H1 (cell line): ENCODE measurements at regions not wholly inside any gene's neighbourhood (a gene's known extent, or its start where the extent isn't known, plus 50 kb on each side); places are given as distances from the start of the nearest gene placed in this dataset.

Source experiments
- CTCF ChIA-PET: fragments of 300-600 bp; sonication (Branson Sonifier 250); formaldehyde crosslinking; loops from one replicate; lab custom pipeline; 2021; ENCODE audit not compliant: partially characterized antibody; lab: Charles Lee
- POLR2A ChIA-PET: fragments of 300-600 bp; sonication (Branson Sonifier 250); formaldehyde crosslinking; loops from one replicate; lab custom pipeline; 2021; ENCODE audit warnings: inconsistent platforms; ENCODE audit not compliant: partially characterized antibody; lab: Charles Lee
- DNase-seq, 2 experiments: peaks; one replicate each; pipeline versions ENCODE4 v3.0.0 to v3.0.0-alpha.2; 2010 to 2022; ENCODE audit warnings: low spot score in 2 of 2, low read depth in 1 of 2, mixed read lengths in 1 of 2
- FAIRE-seq: peaks from 2 replicates; lab custom pipeline; 2011; peaks lifted over from hg19 to GRCh38; lab: Jason Lieb, UNC
- H2AFZ ChIP-seq: 2 replicates; pipeline ENCODE4 v1.8.1; 2012; ENCODE audit warnings: low read length, inconsistent platforms
- H2AK5ac ChIP-seq: 2 replicates; pipeline ENCODE4 v1.6.1; 2013; ENCODE audit warnings: low read depth, low read length
- H2BK120ac ChIP-seq: replicated peaks from 2 replicates; pipeline ENCODE3; 2013; ENCODE audit warnings: low read depth, low read length, inconsistent platforms
- H2BK12ac ChIP-seq: 2 replicates; pipeline ENCODE4 v1.6.1; 2013; ENCODE audit warnings: low read depth, low read length
- H2BK15ac ChIP-seq: 2 replicates; pipeline ENCODE4 v1.6.1; 2013; ENCODE audit warnings: low read length
- H2BK20ac ChIP-seq: 2 replicates; pipeline ENCODE4 v1.6.1; 2013; ENCODE audit warnings: low read length
- H2BK5ac ChIP-seq: 2 replicates; pipeline ENCODE4 v1.6.1; 2013; ENCODE audit warnings: low read depth, low read length
- H3K14ac ChIP-seq: 2 replicates; pipeline ENCODE4 v1.6.1; 2013; ENCODE audit warnings: inconsistent platforms; ENCODE audit not compliant: insufficient read length
- H3K18ac ChIP-seq: 2 replicates; pipeline ENCODE4 v1.6.1; 2013; ENCODE audit warnings: low read length; ENCODE audit errors: extremely low read depth
- H3K23ac ChIP-seq: 2 replicates; pipeline ENCODE4 v1.6.1; 2013; ENCODE audit warnings: inconsistent platforms; ENCODE audit not compliant: insufficient read length
- H3K23me2 ChIP-seq: 2 replicates; pipeline ENCODE4 v1.6.1; 2013; ENCODE audit warnings: low read depth, low read length
- H3K27ac ChIP-seq: 2 replicates; pipeline ENCODE4 v1.6.1; 2011; ENCODE audit warnings: low read depth, low read length, inconsistent platforms
- H3K27me3 ChIP-seq, 4 experiments: replicated peaks in 1 of 4; 1 replicate in 1 of 4; 2 replicates in 3 of 4; pipeline versions ENCODE4 v1.6.1 to v1.8.1; 2011 to 2013; ENCODE audit warnings: low read length in 3 of 4, mild to moderate bottlenecking in 3 of 4, inconsistent platforms in 2 of 4, mixed read lengths in 2 of 4, moderate library complexity in 1 of 4; ENCODE audit not compliant: control insufficient read depth in 3 of 4, insufficient read depth in 3 of 4; ENCODE audit errors: extremely low read depth in 1 of 4
- H3K36me3 ChIP-seq, 4 experiments: 2 replicates each; pipeline versions ENCODE4 v1.6.1 to v1.8.1; 2011 to 2013; ENCODE audit warnings: mild to moderate bottlenecking in 4 of 4, low read length in 3 of 4, moderate library complexity in 2 of 4, control low read depth in 1 of 4, inconsistent platforms in 1 of 4; ENCODE audit not compliant: insufficient read depth in 4 of 4, control insufficient read depth in 2 of 4
- H3K4ac ChIP-seq: replicated peaks from 2 replicates; pipeline ENCODE3; 2013; ENCODE audit warnings: low read length, low read depth, mixed read lengths, inconsistent platforms; ENCODE audit not compliant: insufficient read length
- H3K4me1 ChIP-seq, 4 experiments: replicated peaks in 1 of 4; 1 replicate in 1 of 4; 2 replicates in 3 of 4; pipeline versions ENCODE4 v1.6.1 to v1.8.1; 2011 to 2013; ENCODE audit warnings: low read length in 3 of 4, inconsistent platforms in 2 of 4, mixed read lengths in 1 of 4; ENCODE audit not compliant: insufficient read depth in 4 of 4, control insufficient read depth in 3 of 4
- H3K4me2 ChIP-seq, 2 experiments: 2 replicates each; pipeline versions ENCODE4 v1.6.1 to v1.8.1; 2011 to 2013; ENCODE audit warnings: low read depth in 2 of 2, low read length in 2 of 2, control low read depth in 1 of 2, inconsistent platforms in 1 of 2, mild to moderate bottlenecking in 1 of 2; ENCODE audit not compliant: insufficient read depth in 1 of 2
- H3K4me3 ChIP-seq, 4 experiments: fragments of 200-600, 300-600 bp in 1 of 4; sonication (generic), shearing (Covaris generic), sonication (Bioruptor Twin) in 1 of 4; 2 replicates each; pipeline versions ENCODE4 v1.5.1 to v1.8.1; 2011 to 2016; ENCODE audit warnings: low read length in 4 of 4, low read depth in 3 of 4, control low read depth in 2 of 4, inconsistent platforms in 2 of 4, mild to moderate bottlenecking in 2 of 4, mixed read lengths in 1 of 4, moderate library complexity in 1 of 4; ENCODE audit not compliant: insufficient read depth in 2 of 4; ENCODE audit errors: extremely low read depth in 1 of 4
- H3K56ac ChIP-seq: replicated peaks from 2 replicates; pipeline ENCODE3; 2013; ENCODE audit warnings: low read depth, mild to moderate bottlenecking, mixed read lengths, low read length, inconsistent platforms; ENCODE audit not compliant: insufficient read length
- H3K79me1 ChIP-seq: 2 replicates; pipeline ENCODE4 v1.6.1; 2013; ENCODE audit warnings: low read depth, low read length, control low read depth
- H3K79me2 ChIP-seq, 2 experiments: 2 replicates each; pipeline versions ENCODE4 v1.6.1 to v1.8.1; 2012 to 2013; ENCODE audit warnings: low read length in 2 of 2, mild to moderate bottlenecking in 2 of 2, inconsistent platforms in 1 of 2; ENCODE audit not compliant: insufficient read depth in 2 of 2, control insufficient read depth in 1 of 2
- H3K9ac ChIP-seq, 4 experiments: replicated peaks in 1 of 4; 1 replicate in 1 of 4; 2 replicates in 3 of 4; pipeline versions ENCODE4 v1.6.1 to v1.8.1; 2011 to 2013; ENCODE audit warnings: low read depth in 3 of 4, low read length in 3 of 4, control low read depth in 2 of 4, mild to moderate bottlenecking in 2 of 4, moderate library complexity in 2 of 4, inconsistent platforms in 1 of 4; ENCODE audit errors: extremely low read depth in 1 of 4
- H3K9me3 ChIP-seq, 2 experiments: 2 replicates each; pipeline versions ENCODE4 v1.6.1 to v1.8.1; 2012 to 2013; ENCODE audit warnings: mild to moderate bottlenecking in 2 of 2, moderate library complexity in 2 of 2, control low read depth in 1 of 2, inconsistent platforms in 1 of 2, low read depth in 1 of 2, low read length in 1 of 2, mixed read lengths in 1 of 2; ENCODE audit not compliant: insufficient read depth in 2 of 2
- H4K20me1 ChIP-seq, 2 experiments: replicated peaks in 1 of 2; 2 replicates each; pipeline versions ENCODE3 to v1.8.1; 2011 to 2013; ENCODE audit warnings: inconsistent platforms in 2 of 2, low read length in 2 of 2, mild to moderate bottlenecking in 1 of 2; ENCODE audit not compliant: insufficient read depth in 2 of 2, control insufficient read depth in 1 of 2
- H4K5ac ChIP-seq: 2 replicates; pipeline ENCODE4 v1.6.1; 2013; ENCODE audit warnings: low read length, low read depth, mixed read lengths, inconsistent platforms; ENCODE audit not compliant: insufficient read length
- H4K8ac ChIP-seq: 2 replicates; pipeline ENCODE4 v1.8.0; 2013; ENCODE audit warnings: mild to moderate bottlenecking, moderate library complexity, low read length, inconsistent platforms; ENCODE audit not compliant: insufficient read depth; ENCODE audit errors: extremely low read depth
- H4K91ac ChIP-seq: replicated peaks from 2 replicates; pipeline ENCODE3; 2013; ENCODE audit warnings: low read length, mixed read lengths, inconsistent platforms; ENCODE audit not compliant: insufficient read length
- GABPA ChIP-seq: IDR thresholded peaks from 2 replicates; pipeline ENCODE4 v1.6.1; 2011; ENCODE audit warnings: mild to moderate bottlenecking, low read length, moderate library complexity, borderline replicate concordance; ENCODE audit not compliant: insufficient read depth
- USF2 ChIP-seq: IDR thresholded peaks from 2 replicates; pipeline ENCODE4 v1.6.1; 2011; ENCODE audit warnings: low read length, improper control_type of control experiment
- WGBS, 2 experiments: shearing (Covaris generic) in 1 of 2; methylation state at CpG; one replicate each; pipeline versions ENCODE4 v1.1.6 to v1.1.7; 2013 to 2015; ENCODE audit warnings: low lambda C conversion rate in 2 of 2, mixed read lengths in 2 of 2, inconsistent platforms in 1 of 2, low coverage in 1 of 2, missing lambda C conversion rate in 1 of 2; ENCODE audit not compliant: insufficient replicate concordance in 2 of 2, insufficient coverage in 1 of 2, insufficient read length in 1 of 2; ENCODE audit errors: extremely low coverage in 1 of 2, missing lambda C conversion rate in 1 of 2; 5-methylcytosine and 5-hydroxymethylcytosine counted together
- TF ChIP-seq, protein P1 (sequence below): IDR thresholded peaks from 2 replicates; pipeline ENCODE4 v1.6.1; 2012; ENCODE audit warnings: inconsistent platforms

DNA sequence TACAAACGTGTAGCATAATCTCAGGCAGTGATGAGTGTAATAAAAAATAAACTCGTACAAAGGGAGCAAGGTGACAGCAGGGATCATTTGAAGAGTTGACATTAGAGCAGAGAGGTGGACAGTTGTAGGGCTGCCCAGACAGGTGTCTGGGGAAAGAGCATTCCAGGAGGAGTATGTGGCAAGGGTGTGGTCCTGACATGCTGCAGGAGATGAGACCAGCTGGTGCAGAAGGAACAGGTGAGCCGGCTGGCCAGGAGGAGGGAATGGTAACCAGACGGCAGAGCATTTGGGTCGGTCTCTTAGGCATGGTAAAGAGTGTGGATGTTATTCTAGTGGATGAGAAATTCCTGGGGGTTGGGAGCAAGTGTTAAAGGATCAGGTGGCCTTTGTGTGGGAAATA lies 306.3 kb downstream of the LMX1A start:
- no peak overlapping the region for H3K56ac ChIP-seq
- no peak overlapping the region for H3K4ac ChIP-seq
- no peaks in the 10 kb centered on the region for H3K27me3 ChIP-seq
- 84% methylated on average over 5 of the region's 5 CpGs; no CpG with 5 or more reads in 1 of the 2 experiments for WGBS, 2 experiments
- H2AFZ ChIP-seq = no peak overlapping the region
- FAIRE-seq = no peak
- no peaks in the 10 kb centered on the region for H4K20me1 ChIP-seq
- H3K9me3 ChIP-seq = no peaks in the 10 kb centered on the region
- no peak overlapping the region for H4K5ac ChIP-seq
- CTCF ChIA-PET = interaction anchor here (0.9 kb wide), 1 partner anchor 263 kb away, joined by 3 read pairs; no protein-coding TSS in a partner anchor
- H3K79me1 ChIP-seq = no peaks in the 10 kb centered on the region
- no peak overlapping the region for H2BK20ac ChIP-seq
- H3K23me2 ChIP-seq = no peaks in the 10 kb centered on the region; the same call in none of the 2 replicates
- H3K14ac ChIP-seq = no peak overlapping the region
- H3K4me2 ChIP-seq = no peak overlapping the region
- no peak overlapping the region for H2BK12ac ChIP-seq
- no peak overlapping the region for H3K18ac ChIP-seq
- DNase-seq = no peak
- no peaks in the 10 kb centered on the region for H3K36me3 ChIP-seq
- H3K4me3 ChIP-seq = no peak overlapping the region
- POLR2A ChIA-PET = no interaction called here
- H3K79me2 ChIP-seq = no peaks in the 10 kb centered on the region
- H2BK15ac ChIP-seq = no peak overlapping the region
- H2AK5ac ChIP-seq = no peak overlapping the region
- no peak overlapping the region for H4K91ac ChIP-seq
- H3K23ac ChIP-seq = no peak overlapping the region
- H3K27ac ChIP-seq = no peak overlapping the region
- H4K8ac ChIP-seq = no peak overlapping the region
- H3K4me1 ChIP-seq = peaks cover 0 to 11% (median 4%) of the 10 kb centered on the region in 4 experiments; a peak in 6 of 7 replicates
- H2BK5ac ChIP-seq = no peak overlapping the region
- no peak overlapping the region for H2BK120ac ChIP-seq
- no peak overlapping the region for H3K9ac ChIP-seq
- TF ChIP-seq USF2 = no peak
- TF ChIP-seq, protein P1, sequence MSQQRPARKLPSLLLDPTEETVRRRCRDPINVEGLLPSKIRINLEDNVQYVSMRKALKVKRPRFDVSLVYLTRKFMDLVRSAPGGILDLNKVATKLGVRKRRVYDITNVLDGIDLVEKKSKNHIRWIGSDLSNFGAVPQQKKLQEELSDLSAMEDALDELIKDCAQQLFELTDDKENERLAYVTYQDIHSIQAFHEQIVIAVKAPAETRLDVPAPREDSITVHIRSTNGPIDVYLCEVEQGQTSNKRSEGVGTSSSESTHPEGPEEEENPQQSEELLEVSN = no peak
- TF ChIP-seq GABPA = no peak
